NOMO-1 (cell line): ENCODE measurements at regions not wholly inside any gene's neighbourhood (a gene's known extent, or its start where the extent isn't known, plus 50 kb on each side); places are given as distances from the start of the nearest gene placed in this dataset.

Experiments
- DNase-seq, 2 experiments: peaks; one replicate each; lab custom pipeline; 2025; ENCODE audit not compliant: unreplicated experiment in 2 of 2; lab: John Stamatoyannopoulos, UW

- DNase-seq = no peak
Measured at GRCh38 chr5:67361932-67362729, 165.5 kb upstream of the CD180 start.

DNA sequence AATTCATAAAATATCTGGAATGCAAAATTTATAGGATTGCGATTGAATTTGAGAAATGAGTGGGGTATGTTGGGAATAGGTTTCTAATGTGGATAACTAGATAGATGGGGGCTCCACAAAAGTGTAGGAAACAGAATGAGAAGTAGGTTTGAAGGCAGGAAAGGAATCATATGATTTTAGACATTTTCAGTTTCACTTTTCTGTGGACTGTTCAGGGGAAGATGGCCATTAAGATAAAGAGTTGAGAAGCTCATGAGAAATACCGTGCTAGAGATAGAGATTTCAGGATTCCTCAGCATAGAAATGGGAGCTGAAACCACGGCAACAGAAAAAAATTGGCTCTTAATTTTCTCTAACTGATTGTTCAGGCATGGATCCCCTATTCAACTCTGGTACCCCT is 163.4 kb upstream of the CD180 start:
- peak in 1 of 2 experiments; percentile 11 for DNase-seq

- DNase-seq = no peak
Measured at GRCh38 chr5:67358186-67358585, 161.6 kb upstream of the CD180 start.

DNA sequence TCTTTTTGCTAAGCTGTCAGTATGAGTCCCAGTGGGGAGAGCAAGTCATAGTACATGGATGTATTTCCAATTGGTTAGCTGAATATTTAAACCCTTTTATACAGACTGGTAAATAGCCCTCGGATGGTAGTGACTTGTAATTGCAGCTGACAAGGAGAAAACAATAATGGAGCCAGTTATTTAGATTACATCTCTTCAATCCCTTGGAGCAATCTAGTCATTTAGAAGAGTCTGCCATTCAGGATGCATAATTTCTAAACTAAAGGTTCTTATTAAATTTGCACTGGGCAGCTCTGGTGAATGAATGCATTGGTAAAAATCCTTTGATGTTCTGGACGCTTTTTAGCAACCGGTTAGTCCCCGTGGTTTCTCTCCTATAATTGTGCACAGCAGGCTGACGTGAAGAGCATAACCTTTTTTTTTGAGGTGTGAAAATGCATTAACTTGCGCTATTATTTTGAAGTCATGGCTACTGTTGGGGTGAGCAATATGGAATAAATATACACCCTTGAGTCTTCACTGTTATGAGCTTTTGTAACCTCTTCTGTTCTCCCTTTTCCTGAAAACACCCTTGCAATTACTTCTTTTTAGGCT is 158.6 kb upstream of the CD180 start:
- no peak for DNase-seq

- DNase-seq = peak; percentile 32 to 60
Measured at GRCh38 chr5:67353500-67354450, 157.2 kb upstream of the CD180 start.

GRCh38 chr5:67350618-67351201 is 154.1 kb upstream of the CD180 start:
- peak; percentile 82 to 92 for DNase-seq

- DNase-seq = peak in 1 of 2 experiments; percentile 32
Measured at GRCh38 chr5:67350185-67350584, 153.6 kb upstream of the CD180 start.

- DNase-seq = no peak
Measured at GRCh38 chr5:67347821-67348220, 151.2 kb upstream of the CD180 start.

- no peak for DNase-seq
Measured at GRCh38 chr5:67346611-67347010, 150.0 kb upstream of the CD180 start.

- DNase-seq = no peak
Measured at GRCh38 chr5:67344870-67345269, 148.3 kb upstream of the CD180 start.

DNA sequence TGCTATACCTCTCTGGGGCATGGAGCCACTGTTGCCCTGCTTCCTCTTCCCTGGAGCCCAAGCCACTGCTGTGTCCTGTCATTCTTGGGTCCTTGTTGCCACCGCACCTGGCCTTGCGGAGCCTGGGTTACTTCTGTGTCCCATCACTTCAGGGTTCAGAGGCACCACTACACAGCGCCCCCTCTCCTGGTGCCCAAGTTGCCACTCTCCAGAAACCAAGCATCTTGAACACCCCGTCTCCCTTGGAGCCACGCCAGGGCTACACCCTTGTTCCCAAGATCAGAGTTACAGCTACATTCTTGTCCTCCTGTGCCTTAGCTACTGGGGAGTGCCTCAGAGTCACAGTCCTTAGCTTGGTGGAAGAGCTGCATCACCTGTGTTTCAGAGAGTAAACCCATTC is 147.2 kb upstream of the CD180 start:
- DNase-seq = no peak

- no peak for DNase-seq
Measured at GRCh38 chr5:67341478-67341877, 144.9 kb upstream of the CD180 start.

DNA sequence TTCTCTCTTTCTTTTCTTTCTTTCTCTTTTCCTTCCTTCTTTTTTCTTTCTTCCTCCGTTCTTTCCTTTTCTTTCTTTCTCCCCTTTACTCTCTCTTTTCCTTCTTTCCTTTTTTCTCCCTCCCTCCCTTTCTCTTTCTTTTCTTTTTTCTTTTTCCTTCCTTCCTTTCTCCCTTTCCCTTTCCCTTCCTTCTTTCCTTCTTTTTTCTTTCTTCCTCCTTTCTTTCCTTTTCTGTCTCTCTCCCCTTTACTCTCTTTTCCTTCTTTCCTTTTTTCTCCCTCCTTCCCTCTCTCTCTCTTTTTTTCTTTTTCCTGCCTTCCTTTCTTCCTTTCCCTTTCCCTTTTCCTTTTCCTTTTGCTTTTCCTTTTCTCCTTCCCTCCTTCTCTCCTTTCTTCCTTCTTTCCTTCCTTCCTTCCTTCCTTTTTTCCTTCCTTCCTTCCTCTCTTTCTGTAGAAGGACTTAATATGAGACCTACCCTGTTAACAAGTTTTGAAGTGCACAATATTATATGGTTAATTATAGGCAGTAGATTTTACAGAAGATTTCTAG is 142.7 kb upstream of the CD180 start:
- DNase-seq = no peak

DNA sequence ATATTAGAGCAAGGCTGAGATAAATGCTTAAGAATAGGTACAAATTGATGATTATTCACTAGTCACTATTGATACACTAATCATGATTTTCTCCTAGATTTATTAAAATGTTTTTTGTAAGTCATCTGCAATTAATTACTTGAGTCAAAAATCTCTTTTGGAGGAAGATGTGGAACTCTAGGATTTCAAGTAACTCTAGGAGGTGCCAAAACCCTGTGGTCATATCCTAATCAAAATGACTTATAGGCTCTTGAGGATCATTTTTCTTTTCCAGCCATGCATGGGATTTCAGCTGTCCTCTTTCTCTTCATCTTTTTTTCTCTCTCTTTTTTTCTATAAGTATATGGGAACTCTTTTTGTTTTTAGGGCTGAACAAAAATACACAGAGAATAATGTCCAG is 141.8 kb upstream of the CD180 start:
- DNase-seq = no peak

DNA sequence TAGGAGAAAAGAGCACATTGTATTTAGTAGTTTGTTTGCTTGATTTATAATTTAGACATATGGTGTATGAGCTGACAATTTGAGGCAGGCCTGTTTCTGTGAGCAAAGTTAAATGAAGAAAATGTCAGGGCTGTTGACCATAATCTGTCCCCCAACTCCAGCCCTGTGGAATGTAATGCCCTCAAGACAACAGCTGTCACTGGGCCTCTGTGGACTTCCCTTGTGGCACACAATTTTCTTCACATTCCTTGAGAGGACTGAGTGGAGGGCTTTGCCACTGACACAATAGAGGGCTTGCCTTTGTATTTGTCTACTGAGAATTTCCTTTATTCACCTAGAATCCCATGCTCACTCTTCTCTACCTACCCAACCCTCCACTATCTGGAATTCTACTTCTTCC is 141.2 kb upstream of the CD180 start:
- DNase-seq = no peak

DNA sequence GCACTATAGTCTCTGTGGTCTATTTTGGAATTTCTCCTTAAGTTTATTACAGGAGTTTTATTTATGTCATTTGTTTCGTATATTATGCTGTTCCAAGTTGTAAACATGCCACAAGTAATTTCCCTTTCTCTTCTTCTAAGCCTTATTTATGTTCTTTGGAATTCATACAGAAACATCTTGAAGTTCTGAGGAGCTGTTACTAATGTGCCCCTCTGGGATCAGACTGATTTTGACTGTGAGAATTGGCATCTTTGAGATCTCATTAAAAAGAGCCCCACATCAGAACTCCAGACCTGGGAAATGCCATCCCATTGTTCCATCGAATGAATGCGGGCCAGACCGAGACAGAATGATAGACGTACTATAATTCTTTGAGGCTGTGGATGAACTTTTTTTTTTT is 138.8 kb upstream of the CD180 start:
- DNase-seq = no peak

- DNase-seq = no peak
Measured at GRCh38 chr5:67334373-67334772, 137.8 kb upstream of the CD180 start.

DNA sequence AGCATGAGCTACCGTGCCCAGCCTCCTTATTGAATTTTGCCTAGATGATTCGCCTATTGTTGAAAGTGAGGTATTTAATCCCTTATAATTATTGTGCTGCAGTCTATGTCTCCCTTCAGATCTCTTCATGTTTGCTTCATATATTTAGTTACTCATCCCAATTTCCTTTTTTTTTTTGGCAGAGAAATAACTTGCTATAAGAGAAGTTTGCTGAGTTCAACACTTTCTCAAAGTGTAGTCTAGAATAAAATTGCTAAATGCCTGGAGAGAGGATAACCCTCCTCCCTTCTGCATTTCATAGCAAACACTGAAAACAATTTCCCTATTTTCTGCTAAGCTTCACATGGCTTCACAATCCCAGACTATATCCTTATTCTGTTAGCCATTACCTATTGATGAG is 136.6 kb upstream of the CD180 start:
- no peak for DNase-seq

DNA sequence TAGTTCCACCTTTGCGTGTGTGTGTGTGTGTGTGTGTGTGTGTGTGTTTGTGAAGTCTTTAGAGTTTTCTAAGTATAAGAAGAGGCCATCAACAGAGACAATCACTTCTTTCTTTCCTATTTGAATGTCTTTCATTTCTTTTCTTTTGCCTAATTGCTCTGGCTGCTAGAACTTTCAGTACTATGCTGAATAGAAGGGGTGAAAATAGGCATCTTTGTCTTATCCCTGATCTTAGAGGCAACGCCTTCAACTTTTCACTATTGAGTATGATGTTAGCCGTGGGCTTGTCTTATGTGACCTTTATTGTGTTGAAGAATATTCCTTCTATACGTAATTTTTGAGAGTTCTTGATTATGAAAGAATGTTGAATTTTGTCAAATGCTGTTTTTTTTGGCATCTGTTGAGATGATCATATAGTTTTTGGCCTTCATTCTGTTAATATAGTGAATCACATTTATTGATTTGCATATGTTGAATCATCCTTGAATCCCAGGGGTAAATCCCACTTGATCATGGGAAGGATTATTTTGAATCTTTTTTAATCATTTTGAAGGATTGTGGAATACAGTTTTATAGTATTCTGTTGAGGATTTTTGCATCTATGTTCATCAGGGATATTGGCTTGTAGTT is 134.8 kb upstream of the CD180 start:
- DNase-seq = no peak
